SK-MEL-5 (cell line): ENCODE measurements at regions not wholly inside any gene's neighbourhood (a gene's known extent, or its start where the extent isn't known, plus 50 kb on each side); places are given as distances from the start of the nearest gene placed in this dataset.
"Not testable (repeated sequence)": the region's sequence is repeated elsewhere in the genome, so short reads cannot be mapped to it uniquely, and the experiment has no call there.

ENCODE experiments used
- DNase-seq: peaks from one replicate; pipeline ENCODE4 v3.0.0-alpha.2; 2016; ENCODE audit warnings: low read depth, low spot score
- in situ Hi-C: cut with HindIII; loops from 2 replicates; pipeline ENCODE4 v1.10.0; 2016; ENCODE audit warnings: low sequenced_read_pairs, high pct_unique_total_duplicates, low pct_unique_long_range_greater_than_20kb

DNA sequence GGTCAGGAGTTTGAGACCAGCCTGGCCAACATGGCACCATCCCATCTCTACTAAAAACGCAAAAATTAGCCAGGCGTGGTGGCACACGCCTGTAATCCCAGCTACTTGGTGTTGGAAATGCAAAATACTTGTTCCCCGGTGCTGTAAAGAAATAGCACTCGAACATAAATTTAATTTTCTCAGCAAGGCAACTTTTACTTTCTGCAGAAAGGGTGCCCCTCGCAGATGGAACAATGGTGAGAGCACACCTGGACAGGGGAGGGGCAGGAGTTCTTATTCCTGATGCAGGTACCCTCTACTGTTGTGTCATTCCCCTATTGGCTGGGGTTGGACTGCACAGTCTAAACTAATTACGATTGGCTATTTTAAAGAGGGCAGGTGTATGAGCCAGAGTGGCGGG is 139.7 kb downstream of the FHIP1A start:
- in situ Hi-C loops = no loop called here
- no peak for DNase-seq

DNA sequence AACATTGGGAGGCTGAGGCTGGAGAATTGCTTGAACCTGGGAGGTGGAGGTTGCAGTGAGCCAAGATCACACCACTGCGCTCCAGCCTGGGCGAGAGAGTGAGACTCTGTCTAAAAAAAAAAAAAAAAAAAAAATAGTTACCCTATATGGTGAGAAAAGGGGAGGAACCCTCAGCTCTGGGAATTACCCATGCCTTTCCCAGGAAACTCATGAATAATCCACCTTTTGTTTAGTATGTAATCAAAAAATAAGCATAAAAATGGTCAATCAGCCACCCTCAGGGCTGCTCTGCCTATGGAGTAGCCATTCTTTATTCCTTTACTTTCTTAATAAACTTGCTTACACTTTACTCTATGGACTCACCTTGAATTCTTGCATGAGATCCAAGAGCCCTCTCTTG is 140.4 kb downstream of the FHIP1A start:
- in situ Hi-C loops = not testable (repeated sequence)

DNA sequence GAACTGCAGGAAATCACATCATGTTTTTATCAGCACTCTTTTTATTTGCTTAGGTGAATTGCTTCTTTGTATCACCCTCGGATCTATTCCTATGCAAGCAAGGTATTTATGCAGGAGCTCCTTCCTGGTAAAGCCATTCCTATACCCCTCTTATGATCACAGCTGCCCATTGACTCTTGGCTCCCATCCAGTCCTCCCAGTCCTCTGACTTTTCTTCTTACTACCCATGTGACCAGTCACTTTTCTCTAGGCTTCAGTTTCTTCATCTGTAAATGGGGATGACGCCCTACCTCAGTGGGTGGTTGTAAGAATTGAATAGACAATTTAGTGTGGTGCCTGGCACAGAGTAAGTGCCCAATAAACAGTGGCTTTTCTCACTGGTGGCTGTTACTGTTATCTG is 144.9 kb downstream of the FHIP1A start:
- in situ Hi-C loops = no loop called here
- DNase-seq = peak; percentile 66

More for the DNA sequence above, 140.4 kb downstream of the FHIP1A start:
- not testable (repeated sequence) for DNase-seq

DNA sequence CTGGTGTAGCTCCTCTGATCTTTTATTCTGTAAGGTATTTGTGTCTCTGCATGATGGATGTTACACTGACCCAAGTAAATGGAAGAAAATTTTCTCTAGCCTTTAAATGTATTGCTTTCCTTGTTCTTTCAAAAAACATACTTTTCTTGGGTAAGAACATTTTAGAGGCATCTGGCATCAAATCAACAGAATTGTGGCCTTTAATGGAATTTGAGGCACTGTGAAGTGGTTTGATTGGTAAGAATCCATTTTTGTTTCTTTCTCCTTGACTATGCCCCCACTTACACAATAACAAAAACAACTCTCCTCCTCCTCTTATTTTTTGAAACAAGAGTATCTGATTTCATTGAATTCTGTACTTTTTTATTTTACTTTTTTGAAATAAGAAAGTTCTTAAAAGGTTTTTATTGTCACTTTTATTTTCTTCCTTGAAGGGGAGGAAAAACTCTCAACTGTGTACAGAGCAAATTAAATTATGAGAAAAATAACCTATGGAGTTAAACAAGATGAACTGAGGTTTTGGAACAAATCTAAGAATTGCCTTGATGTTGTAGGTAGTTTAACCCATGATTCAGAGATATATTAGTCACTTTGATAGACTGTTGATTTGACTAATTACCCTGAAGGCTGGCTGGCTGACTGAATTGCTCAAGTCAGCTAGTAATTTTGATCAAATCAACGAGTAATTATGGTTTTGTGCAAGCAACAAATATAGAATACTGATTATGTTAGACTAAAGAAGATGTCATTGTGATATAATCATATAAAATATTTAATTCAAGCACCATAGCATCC is 146.4 kb downstream of the FHIP1A start:
- no peak for DNase-seq
- in situ Hi-C loops = no loop called here

- in situ Hi-C loops = no loop called here
- DNase-seq = no peak
These were observed 149.6 kb downstream of the FHIP1A start for GRCh38 chr4:151558496-151559113.

GRCh38 chr4:151559595-151559994 is 150.6 kb downstream of the FHIP1A start:
- in situ Hi-C loops = no loop called here
- DNase-seq = no peak

DNA sequence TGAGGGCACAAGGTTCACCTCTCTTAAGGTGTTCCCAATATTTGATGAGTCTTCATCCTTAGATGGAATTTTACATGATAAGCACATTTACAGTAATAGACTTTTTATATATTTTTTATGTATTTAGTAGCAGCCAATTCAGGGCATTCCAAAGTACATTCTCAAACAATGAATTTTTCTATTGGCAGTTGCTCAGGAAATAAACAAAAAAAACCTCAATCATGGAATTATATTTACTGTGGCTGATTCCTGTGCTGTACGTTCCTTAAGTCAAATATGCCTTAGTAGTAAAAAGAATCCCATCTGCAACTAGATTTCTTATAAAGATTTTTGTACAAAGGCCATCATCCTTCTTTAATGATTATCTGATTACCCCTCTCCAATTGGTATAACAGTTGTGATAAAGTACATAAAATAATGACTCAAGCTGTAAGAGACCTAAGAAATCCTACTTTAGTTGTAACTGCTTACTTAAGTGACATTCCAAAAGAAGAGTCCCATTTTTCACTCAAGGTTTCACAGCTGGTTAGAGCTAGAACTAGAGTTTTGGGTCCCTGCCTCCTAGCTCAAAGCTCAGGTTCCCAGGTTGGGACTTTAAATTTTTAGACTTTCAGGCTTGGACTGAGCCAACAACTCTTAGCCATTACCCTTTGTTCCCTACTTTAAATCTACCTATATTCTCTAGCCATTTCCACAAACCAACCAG is 152.7 kb downstream of the FHIP1A start:
- in situ Hi-C loops = no loop called here
- DNase-seq = no peak

GRCh38 chr4:151563194-151563593 is 154.2 kb downstream of the FHIP1A start:
- in situ Hi-C loops = no loop called here
- DNase-seq = no peak

- no peak for DNase-seq
- in situ Hi-C loops = no loop called here
These were observed 155.3 kb downstream of the FHIP1A start for GRCh38 chr4:151564321-151564720.

DNA sequence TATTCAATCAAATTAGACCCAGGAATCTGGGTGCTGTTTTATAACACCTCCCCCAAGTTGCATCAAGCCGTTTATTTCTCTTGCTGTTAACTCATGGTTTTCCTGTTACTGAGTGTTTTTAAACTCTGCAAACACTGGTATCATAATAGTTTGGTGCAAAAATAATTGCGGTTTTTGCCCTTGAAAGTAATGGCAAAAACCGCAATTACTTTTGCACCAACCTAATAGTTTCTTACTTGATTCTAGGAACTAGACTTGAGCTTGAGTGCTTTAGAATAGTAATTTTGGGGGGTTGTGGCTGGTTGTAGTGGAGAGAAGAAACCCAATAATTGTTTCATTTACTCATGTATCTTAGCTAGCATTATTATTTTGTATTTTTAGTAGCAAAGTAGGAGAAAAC is 156.6 kb downstream of the FHIP1A start:
- in situ Hi-C loops = no loop called here

DNA sequence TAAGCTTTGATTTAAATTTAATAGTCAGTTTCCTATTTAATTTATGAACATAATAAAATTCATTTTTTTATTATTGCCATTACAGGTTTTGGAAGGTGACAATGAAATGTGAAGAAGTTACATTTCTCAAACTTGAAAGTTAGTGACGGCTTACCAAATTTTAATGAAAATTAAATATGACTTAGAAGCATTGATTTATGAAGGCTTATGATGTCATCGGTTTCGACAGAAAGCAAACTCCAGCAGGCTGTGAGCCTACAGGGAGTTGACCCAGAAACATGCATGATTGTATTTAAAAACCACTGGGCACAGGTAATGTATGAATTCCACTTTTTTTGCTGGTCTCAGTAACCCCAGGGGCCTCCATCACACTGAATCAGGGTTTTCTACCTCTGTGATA is 157.1 kb downstream of the FHIP1A start:
- in situ Hi-C loops = no loop called here

More for the DNA sequence above, 156.6 kb downstream of the FHIP1A start:
- no peak for DNase-seq

DNA sequence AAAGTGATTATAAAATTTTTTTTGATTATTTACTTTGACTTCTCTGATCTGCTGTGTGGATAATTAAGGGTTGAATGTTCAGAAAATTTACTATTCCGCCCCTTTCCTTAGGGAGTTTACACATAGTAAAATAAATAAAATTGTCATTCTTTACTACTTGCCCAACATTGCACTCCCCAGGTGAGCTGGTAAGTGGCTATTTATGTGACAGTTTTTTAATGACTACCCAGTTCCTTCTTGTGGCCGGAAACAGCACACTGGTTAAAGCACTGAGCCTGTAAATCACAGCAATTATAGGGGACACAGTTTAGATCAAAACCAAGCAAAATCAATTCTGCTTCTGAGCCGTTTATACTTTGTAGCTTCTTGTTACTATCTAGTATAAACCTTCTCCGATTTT is 158.1 kb downstream of the FHIP1A start:
- no peak for DNase-seq

More for the DNA sequence above, 157.1 kb downstream of the FHIP1A start:
- no peak for DNase-seq

DNA sequence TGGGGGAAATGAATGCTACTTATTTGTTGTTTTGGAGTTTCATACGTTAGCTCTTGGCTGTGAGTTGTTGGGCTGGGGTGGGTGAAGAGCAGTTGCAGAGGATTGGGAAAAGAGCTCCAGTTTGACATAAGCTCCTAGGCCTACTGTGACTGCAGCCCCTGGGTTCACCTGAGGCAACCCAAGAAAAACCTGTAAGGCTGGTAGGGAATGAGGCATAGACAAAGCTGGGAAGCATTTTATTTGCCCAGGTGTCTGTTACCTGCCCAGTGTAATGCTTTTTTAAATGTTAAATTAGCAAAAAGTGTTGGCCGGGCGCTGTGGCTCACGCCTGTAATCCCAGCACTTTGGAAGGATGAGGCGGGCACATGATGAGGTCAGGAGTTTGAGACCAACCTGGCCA is 160.0 kb downstream of the FHIP1A start:
- in situ Hi-C loops = no loop called here
- no peak for DNase-seq

More for the DNA sequence above, 158.1 kb downstream of the FHIP1A start:
- in situ Hi-C loops = no loop called here

DNA sequence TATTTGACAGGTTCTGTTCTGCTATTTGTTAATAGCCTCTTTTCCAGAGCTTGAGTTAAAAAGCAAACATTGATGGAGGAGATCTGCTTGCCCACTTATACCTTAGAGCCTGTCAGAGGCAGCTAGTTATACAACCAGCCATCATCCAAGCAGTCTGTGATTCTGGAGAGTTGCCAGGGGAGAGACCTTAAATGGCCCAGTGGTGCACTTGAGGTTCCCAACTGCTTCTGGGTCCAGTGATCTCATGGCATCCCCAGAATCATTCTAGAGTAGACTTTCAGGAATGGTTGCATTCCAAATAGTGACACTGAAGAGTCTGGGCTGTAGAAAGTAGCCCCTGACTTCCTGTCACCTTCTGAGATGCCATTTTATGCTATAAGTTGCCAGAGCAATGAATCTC is 160.7 kb downstream of the FHIP1A start:
- in situ Hi-C loops = no loop called here
- no peak for DNase-seq

DNA sequence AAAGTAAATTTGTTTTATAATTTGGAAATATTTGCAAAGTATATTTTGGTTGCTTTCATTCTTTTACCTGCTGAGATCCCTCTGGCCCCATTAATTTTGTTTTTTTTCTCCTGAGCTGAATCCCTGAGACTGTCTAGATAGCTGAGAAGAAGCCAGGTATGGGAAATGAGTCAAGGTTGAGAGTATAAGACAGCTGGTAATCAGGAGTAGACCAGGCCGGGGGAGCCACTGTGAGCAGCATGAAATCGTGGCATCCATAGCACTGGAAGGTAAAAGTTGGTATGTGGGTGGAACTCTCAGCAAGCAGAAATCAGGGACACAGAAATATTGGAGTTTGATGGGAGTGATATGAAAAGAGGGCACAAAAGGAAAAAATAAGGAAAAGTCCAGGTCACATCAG is 164.5 kb downstream of the FHIP1A start:
- in situ Hi-C loops = no loop called here
- no peak for DNase-seq

GRCh38 chr4:151573945-151574344 is 165.0 kb downstream of the FHIP1A start:
- no peak for DNase-seq
- in situ Hi-C loops = no loop called here

DNA sequence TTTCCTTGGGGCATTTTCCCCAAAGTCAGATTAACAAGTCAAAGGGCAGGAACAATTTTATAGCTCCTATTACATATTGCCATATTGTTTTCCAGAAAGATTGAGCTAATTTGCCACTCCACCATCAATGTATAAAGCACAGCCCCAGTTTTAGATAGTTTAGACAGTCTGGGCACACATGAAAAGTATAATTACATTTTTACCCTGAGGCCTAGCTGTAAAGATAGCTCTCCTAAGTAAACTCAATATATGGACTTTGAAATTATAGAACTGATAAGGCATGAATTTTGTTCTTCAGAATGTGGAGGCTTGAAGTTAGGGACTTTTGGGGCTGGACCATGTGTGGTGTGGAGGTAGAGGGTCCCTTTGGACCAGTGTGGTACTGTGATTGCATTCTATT is 166.0 kb downstream of the FHIP1A start:
- in situ Hi-C loops = no loop called here
- no peak for DNase-seq

DNA sequence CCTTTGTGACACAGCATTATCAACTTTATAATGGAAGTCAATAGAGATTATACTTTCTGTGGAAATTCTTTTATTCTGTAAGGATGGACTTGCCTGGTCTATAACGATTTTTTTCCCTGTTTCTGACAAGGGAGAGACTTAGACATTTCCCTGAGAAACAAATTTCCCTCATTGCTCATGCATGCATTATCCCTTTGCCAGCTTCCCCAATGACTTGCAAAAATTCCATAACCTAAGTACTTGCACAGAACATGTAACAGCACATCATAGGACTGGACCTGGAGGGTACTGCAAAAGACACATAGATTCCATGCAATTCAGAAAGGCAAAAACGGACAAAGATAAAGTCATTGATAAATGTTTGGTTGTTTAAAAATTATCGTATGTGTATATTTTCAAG is 166.7 kb downstream of the FHIP1A start:
- in situ Hi-C loops = no loop called here

GRCh38 chr4:151576627-151577026 is 167.7 kb downstream of the FHIP1A start:
- DNase-seq = no peak
- in situ Hi-C loops = no loop called here

More for the DNA sequence above, 166.7 kb downstream of the FHIP1A start:
- no peak for DNase-seq
